PC-9 (cell line): ENCODE measurements at regions not wholly inside any gene's neighbourhood (a gene's known extent, or its start where the extent isn't known, plus 50 kb on each side); places are given as distances from the start of the nearest gene placed in this dataset.

Experiments
- BruUV-seq: library from RNA; stranded (reverse); fragments of 400-500 nt; replicated peaks from 2 replicates; lab custom pipeline; 2021; lab: Mats Ljungman, UMichigan
- CTCF ChIA-PET: fragments of 300-600 bp; sonication (Branson Sonifier 250); formaldehyde crosslinking; loops from one replicate; lab custom pipeline; 2022; ENCODE audit warnings: antibody characterized with exemption; lab: Charles Lee
- POLR2A ChIA-PET: fragments of 300-600 bp; sonication (Branson Sonifier 250); formaldehyde crosslinking; loops from one replicate; lab custom pipeline; 2022; ENCODE audit warnings: antibody characterized with exemption; ENCODE audit not compliant: unreplicated experiment; lab: Charles Lee
- DNase-seq, 2 experiments: peaks; one replicate each; pipeline versions ENCODE4 v3.0.0 to v3.0.0-alpha.2; 2015 to 2022; ENCODE audit warnings: mixed read lengths in 1 of 2
- H2AFZ ChIP-seq: fragments of 200-600 bp; sonication (generic); 2 replicates; pipeline ENCODE4 v1.8.1; 2017; ENCODE audit warnings: antibody characterized with exemption
- H3F3A ChIP-seq: fragments of 200-600 bp; sonication (generic); 2 replicates; pipeline ENCODE4 v1.8.1; 2017; ENCODE audit warnings: antibody characterized with exemption, mild to moderate bottlenecking, low read depth; ENCODE audit not compliant: insufficient read depth
- H3K27ac ChIP-seq: fragments of 200-600 bp; sonication (generic); 2 replicates; pipeline ENCODE4 v1.6.1; 2016; ENCODE audit warnings: mixed run types
- H3K27me3 ChIP-seq: fragments of 200-600 bp; sonication (generic); 2 replicates; pipeline ENCODE4 v1.6.1; 2016; ENCODE audit warnings: low read depth, mixed run types; ENCODE audit not compliant: insufficient read depth
- H3K36me3 ChIP-seq: fragments of 200-600 bp; sonication (generic); 2 replicates; pipeline ENCODE4 v1.6.1; 2016; ENCODE audit warnings: low read depth, mixed run types
- H3K4me1 ChIP-seq: fragments of 200-600 bp; sonication (generic); replicated peaks from 2 replicates; pipeline ENCODE4 v1.6.1; 2016; ENCODE audit warnings: mixed run types; ENCODE audit not compliant: insufficient read depth
- H3K4me2 ChIP-seq: fragments of 200-600 bp; sonication (generic); 2 replicates; pipeline ENCODE4 v1.6.1; 2017; ENCODE audit warnings: mixed run types
- H3K4me3 ChIP-seq: fragments of 200-600 bp; sonication (generic); 2 replicates; pipeline ENCODE4 v1.6.1; 2016; ENCODE audit warnings: mixed run types
- H3K79me2 ChIP-seq: fragments of 200-600 bp; sonication (generic); 2 replicates; pipeline ENCODE4 v1.6.1; 2017; ENCODE audit warnings: low read depth, mixed run types
- H3K9me2 ChIP-seq: fragments of 200-600 bp; sonication (generic); 2 replicates; pipeline ENCODE4 v1.8.1; 2017; ENCODE audit warnings: mild to moderate bottlenecking; ENCODE audit not compliant: insufficient read depth
- H3K9me3 ChIP-seq: fragments of 200-600 bp; sonication (generic); 2 replicates; pipeline ENCODE4 v1.8.1; 2016; ENCODE audit warnings: low read depth; ENCODE audit not compliant: insufficient read depth
- H4K20me1 ChIP-seq: fragments of 200-600 bp; sonication (generic); 2 replicates; pipeline ENCODE4 v1.8.1; 2017; ENCODE audit not compliant: insufficient read depth
- CTCF ChIP-seq: fragments of 200-600 bp; sonication (generic); conservative IDR thresholded peaks from 2 replicates; pipeline ENCODE4 v1.6.1; 2017; ENCODE audit warnings: mixed run types, antibody characterized with exemption, mild to moderate bottlenecking, moderate library complexity
- EZH2 ChIP-seq: fragments of 200-600 bp; sonication (generic); IDR thresholded peaks from 2 replicates; pipeline ENCODE4 v1.8.0; 2017; ENCODE audit warnings: antibody characterized with exemption, low read depth
- intact Hi-C: fragments of 100-400 bp; cut with micrococcal nuclease; formaldehyde crosslinking; loops from one replicate; pipeline ENCODE4 v1.10.0; 2022; ENCODE audit not compliant: unreplicated experiment

GRCh38 chr4:137819964-137820383 is 287.7 kb upstream of the PCDH18 start:
- Histone ChIP-seq H3F3A (no peaks in the 10 kb centered on the region), H3K27me3 (no peaks in the 10 kb centered on the region), H3K9me2 (no peaks in the 10 kb centered on the region), H2AFZ (no peak overlapping the region), H3K79me2 (no peaks in the 10 kb centered on the region), H3K4me3 (no peak overlapping the region), H4K20me1 (no peaks in the 10 kb centered on the region), H3K36me3 (no peaks in the 10 kb centered on the region), H3K9me3 (no peaks in the 10 kb centered on the region), H3K4me2 (no peak overlapping the region), H3K27ac (no peak overlapping the region), H3K4me1 (no peaks in the 10 kb centered on the region)
- ChIA-PET CTCF (interaction anchor here (0.6 kb wide), 1 partner anchor 270 kb away, joined by 3 read pairs; no protein-coding TSS in a partner anchor), POLR2A (interaction anchor here (0.7 kb wide), 1 partner anchor 418 kb away, joined by 3 read pairs; no protein-coding TSS in a partner anchor)
- peak; percentile 12 to 37 for DNase-seq
- intact Hi-C loops, result loop anchor here (1.0 to 10.0 kb wide), 5 partner anchors 215 to 1051 kb away; no protein-coding TSS in a partner anchor
- no peak for TF ChIP-seq EZH2
- TF ChIP-seq CTCF, result peak; percentile 69
- no TSS peak for BruUV-seq

DNA sequence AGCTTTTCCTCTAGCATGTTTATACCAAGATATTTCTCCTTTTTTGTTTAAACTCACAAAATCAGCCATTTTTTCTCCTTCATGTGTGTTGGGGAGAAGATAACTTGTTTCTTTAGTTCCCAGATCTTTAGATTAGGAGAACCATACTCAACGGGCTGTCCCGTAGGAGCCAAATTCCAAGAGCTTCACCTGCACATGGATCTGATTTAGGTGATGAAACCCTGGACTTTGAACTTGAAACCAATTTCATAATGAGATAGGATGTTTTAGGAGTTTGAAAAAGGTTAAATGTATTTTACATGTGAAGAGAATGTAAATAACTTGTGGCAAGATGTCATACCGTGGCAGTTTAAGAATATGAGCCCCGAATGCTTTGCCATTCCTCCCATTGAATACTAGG is 280.0 kb upstream of the PCDH18 start:
- H3K27ac ChIP-seq, result no peak overlapping the region
- no peak overlapping the region for H3K4me3 ChIP-seq
- no peaks in the 10 kb centered on the region for H3K9me2 ChIP-seq
- ChIA-PET CTCF (no interaction called here), POLR2A (no interaction called here)
- DNase-seq, result no peak
- TF ChIP-seq EZH2 (no peak), CTCF (no peak)
- H3K4me2 ChIP-seq, result no peak overlapping the region
- H3K4me1 ChIP-seq, result no peaks in the 10 kb centered on the region
- H3K9me3 ChIP-seq, result no peaks in the 10 kb centered on the region
- no peaks in the 10 kb centered on the region for H4K20me1 ChIP-seq
- H3K27me3 ChIP-seq, result no peaks in the 10 kb centered on the region
- H2AFZ ChIP-seq, result peak overlapping the region; percentile 16; the same call in 1 of the 2 replicates
- H3K79me2 ChIP-seq, result no peaks in the 10 kb centered on the region
- H3F3A ChIP-seq, result no peaks in the 10 kb centered on the region
- no TSS peak for BruUV-seq
- intact Hi-C loops, result no loop called here
- H3K36me3 ChIP-seq, result no peaks in the 10 kb centered on the region

DNA sequence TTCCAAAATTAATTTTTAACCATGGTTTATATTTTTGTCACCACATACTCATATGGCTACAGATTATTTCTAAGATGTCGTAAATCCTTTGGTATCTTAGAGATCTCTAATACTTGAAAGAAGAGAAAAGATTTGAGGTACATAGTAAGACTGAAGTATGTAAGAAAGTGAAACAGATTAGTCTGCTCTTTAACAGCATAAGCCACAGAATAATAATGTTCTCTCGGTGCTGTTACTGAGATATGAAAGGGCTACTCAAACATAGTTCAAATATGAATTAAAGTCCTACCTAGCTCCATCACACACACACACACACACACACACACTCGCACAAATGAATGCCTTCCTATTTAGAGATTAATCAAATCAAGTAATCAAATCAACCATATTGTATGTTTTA is 274.1 kb upstream of the PCDH18 start:
- TF ChIP-seq CTCF (no peak), EZH2 (no peak)
- H3K4me3 ChIP-seq, result no peak overlapping the region
- BruUV-seq, result no TSS peak
- no peak for DNase-seq
- no peak overlapping the region for H3K27ac ChIP-seq
- intact Hi-C loops, result no loop called here
- CTCF ChIA-PET, result no interaction called here
- H3F3A ChIP-seq, result no peaks in the 10 kb centered on the region
- no peaks in the 10 kb centered on the region for H3K79me2 ChIP-seq
- H3K27me3 ChIP-seq, result no peaks in the 10 kb centered on the region
- H4K20me1 ChIP-seq, result no peaks in the 10 kb centered on the region
- POLR2A ChIA-PET, result no interaction called here
- H3K36me3 ChIP-seq, result no peaks in the 10 kb centered on the region
- H2AFZ ChIP-seq, result no peak overlapping the region
- H3K9me2 ChIP-seq, result no peaks in the 10 kb centered on the region
- no peak overlapping the region for H3K4me2 ChIP-seq
- H3K4me1 ChIP-seq, result no peaks in the 10 kb centered on the region
- H3K9me3 ChIP-seq, result no peaks in the 10 kb centered on the region
